ENCODE measurements at regions not wholly inside any gene's neighbourhood (a gene's known extent, or its start where the extent isn't known, plus 50 kb on each side); places are given as distances from the start of the nearest gene placed in this dataset.

DNA sequence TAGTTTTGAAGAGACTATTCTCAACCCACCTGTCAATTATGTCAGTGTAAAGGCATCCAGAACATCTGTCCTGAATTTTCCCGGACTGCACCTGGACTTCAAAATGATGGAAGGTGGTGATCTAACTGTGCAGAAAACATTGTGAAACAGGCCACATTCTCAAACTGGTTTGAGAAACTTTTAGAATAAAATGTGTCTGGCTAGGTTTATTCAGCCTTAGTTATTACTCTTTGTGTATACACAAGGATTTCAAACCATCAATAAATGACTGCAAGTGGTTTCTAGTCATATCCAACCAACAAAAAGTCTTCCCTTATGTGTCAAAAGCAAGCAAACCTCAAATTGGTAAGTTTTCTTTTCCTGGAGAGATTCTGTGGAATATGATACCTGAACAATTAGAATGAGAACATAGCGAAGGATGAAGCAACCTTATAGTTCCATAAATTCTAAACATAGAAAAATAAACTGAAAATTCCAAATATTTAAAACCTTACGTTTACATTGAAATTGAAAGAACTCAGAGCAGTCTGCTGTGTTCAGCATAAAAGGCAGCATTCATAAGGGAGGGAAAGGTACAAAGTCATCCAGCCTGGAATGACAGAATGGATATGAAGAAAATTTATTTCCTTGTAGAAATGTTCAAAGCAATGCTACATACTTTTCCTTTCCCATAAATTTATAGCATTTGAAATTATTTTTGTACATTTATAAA, 306.6 kb upstream of the TGFBR2 start:
- TF ChIP-seq, protein P1, sequence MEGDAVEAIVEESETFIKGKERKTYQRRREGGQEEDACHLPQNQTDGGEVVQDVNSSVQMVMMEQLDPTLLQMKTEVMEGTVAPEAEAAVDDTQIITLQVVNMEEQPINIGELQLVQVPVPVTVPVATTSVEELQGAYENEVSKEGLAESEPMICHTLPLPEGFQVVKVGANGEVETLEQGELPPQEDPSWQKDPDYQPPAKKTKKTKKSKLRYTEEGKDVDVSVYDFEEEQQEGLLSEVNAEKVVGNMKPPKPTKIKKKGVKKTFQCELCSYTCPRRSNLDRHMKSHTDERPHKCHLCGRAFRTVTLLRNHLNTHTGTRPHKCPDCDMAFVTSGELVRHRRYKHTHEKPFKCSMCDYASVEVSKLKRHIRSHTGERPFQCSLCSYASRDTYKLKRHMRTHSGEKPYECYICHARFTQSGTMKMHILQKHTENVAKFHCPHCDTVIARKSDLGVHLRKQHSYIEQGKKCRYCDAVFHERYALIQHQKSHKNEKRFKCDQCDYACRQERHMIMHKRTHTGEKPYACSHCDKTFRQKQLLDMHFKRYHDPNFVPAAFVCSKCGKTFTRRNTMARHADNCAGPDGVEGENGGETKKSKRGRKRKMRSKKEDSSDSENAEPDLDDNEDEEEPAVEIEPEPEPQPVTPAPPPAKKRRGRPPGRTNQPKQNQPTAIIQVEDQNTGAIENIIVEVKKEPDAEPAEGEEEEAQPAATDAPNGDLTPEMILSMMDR (IDR thresholded peaks at IDR 0.05), result no peak
- TF ChIP-seq POLR2A (IDR thresholded peaks at IDR 0.05) (no peak), POLR2AphosphoS5 (IDR thresholded peaks at IDR 0.05) (no peak)
